ENCODE measurements at regions not wholly inside any gene's neighbourhood (a gene's known extent, or its start where the extent isn't known, plus 50 kb on each side); places are given as distances from the start of the nearest gene placed in this dataset.

DNA sequence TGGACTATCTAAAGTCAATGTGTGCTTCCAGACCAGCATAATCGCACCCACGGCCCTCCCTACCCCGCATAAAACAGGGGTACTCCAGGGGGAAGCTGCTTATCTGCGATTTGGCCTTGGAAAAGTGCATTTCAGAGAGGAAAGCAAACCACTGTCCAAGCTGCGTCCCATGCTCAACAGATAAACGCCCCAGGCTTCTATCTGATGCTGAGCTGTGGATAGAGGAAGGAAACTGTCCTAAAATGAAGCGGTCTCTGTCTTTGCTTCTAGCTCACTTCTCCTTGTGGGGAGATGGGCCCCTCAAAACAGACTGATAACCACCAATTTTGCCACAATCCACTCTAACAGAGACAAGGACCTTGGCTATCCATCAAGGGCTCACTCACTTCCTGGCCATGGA is 160.5 kb upstream of the TNRC6C start:
- ChIA-PET POLR2A (no interaction called here), CTCF (no interaction called here)
- no peak for TF ChIP-seq CTCF (IDR thresholded peaks at IDR 0.05; ENCODE audit: control extremely low read depth, extremely low read depth, low read depth, missing control alignments)
- DNase-seq (ENCODE audit: extremely low spot score): no peak

DNA sequence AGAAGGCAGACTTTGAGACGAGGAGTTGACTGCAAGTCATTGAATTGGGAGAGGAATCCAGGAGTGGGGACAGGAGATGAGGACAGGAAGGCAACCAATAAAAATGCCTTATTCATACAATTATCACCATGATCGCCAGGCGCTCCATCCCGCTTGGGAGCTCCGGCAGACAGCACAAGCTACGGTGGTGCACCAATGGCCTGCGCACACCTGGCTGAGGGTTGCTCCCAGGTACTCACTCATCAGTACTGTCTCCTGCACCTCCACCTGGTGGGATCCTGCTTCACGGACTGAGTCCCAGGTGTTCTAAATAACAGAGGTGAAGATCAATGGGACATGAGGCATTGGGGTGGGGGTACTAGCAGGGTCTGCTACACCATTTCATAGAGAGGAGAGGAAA is 160.0 kb upstream of the TNRC6C start:
- ChIA-PET POLR2A (no interaction called here), CTCF (no interaction called here)
- no peak for TF ChIP-seq CTCF (IDR thresholded peaks at IDR 0.05; ENCODE audit: control extremely low read depth, extremely low read depth, low read depth, missing control alignments)
- no peak for DNase-seq (ENCODE audit: extremely low spot score)

GRCh38 chr17:77800816-77801215 is 157.7 kb upstream of the TNRC6C start:
- POLR2A ChIA-PET: no interaction called here
- no peak for TF ChIP-seq CTCF (IDR thresholded peaks at IDR 0.05; ENCODE audit: control extremely low read depth, extremely low read depth, low read depth, missing control alignments)
- CTCF ChIA-PET: no interaction called here
- no peak for DNase-seq (ENCODE audit: extremely low spot score)

DNA sequence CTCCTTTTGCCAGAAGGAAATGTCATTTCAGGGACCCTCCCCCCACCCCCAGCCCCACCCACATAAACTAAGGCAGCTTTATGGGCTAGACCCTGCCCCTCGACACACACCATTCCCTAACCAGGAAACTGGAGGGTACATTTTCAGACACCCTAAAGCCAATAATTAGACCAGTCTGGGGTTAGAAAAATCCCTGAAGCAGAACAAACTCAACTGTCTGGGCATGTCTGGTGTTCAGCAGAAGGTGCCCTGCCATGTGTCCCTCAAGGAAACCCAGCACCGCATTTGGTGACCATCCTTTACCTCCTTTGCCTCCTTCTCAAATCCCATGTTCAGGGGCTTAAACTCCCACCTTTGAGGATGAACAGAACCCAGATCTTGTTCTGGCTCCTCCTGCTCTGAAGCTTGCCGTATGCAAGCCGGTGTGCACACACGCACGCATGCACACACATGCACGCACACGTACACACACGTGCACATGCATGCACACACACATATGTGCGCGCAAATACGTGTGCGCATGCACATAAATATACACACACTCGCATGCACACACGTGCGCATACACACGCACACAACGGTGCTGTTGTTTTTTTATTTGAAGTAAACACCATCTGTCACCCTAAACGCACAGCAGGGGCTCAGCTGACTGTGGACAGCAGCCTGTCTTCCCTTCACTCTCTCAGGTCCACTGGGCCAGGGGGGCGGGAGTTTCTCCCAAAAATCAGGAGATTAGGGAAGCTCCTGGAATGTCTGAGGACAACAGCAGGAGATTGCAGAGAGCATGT is 156.8 kb upstream of the TNRC6C start:
- no peak for DNase-seq (ENCODE audit: extremely low spot score)
- ChIA-PET POLR2A (no interaction called here), CTCF (interaction anchor here (1.5 kb wide), 1 partner anchor 11 kb away, joined by 3 read pairs; no protein-coding TSS in a partner anchor)
- TF ChIP-seq CTCF (IDR thresholded peaks at IDR 0.05; ENCODE audit: control extremely low read depth, extremely low read depth, low read depth, missing control alignments): no peak

GRCh38 chr17:77802333-77802615 is 156.2 kb upstream of the TNRC6C start:
- ChIA-PET POLR2A (interaction anchor here (0.5 kb wide), 1 partner anchor 380 kb away, joined by 3 read pairs; no protein-coding TSS in a partner anchor), CTCF (interaction anchor here (1.5 kb wide), 1 partner anchor 12 kb away, joined by 3 read pairs; no protein-coding TSS in a partner anchor)
- DNase-seq (ENCODE audit: extremely low spot score): no peak
- TF ChIP-seq CTCF (IDR thresholded peaks at IDR 0.05; ENCODE audit: control extremely low read depth, extremely low read depth, low read depth, missing control alignments): no peak

DNA sequence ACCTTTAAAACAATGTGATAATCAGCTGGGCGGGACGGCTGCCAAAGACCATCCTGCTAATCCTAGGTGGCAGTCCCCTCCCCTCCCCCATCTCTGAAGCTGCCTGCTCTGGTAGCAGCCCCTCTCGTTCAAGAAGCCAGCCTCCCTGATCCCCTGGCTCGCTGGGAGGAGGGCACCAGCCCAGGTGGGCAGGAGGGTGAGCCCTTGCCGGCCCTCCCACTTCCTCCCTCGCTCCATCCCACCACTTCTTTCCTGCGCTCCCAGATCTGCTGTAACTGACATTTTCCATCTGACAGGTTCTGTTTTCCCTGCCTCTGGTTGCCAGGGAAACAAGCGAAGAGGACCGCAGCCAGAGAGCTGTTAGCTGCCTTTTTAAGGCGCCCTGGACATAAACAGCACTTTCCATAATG is 155.7 kb upstream of the TNRC6C start:
- DNase-seq (ENCODE audit: extremely low spot score): no peak
- TF ChIP-seq CTCF (IDR thresholded peaks at IDR 0.05; ENCODE audit: control extremely low read depth, extremely low read depth, low read depth, missing control alignments): no peak
- ChIA-PET CTCF (interaction anchor here (1.5 kb wide), 1 partner anchor 12 kb away, joined by 3 read pairs; no protein-coding TSS in a partner anchor), POLR2A (interaction anchor here (0.5 kb wide), 1 partner anchor 380 kb away, joined by 3 read pairs; no protein-coding TSS in a partner anchor)
